Mesendoderm (in vitro differentiated cells): ENCODE measurements at regions not wholly inside any gene's neighbourhood (a gene's known extent, or its start where the extent isn't known, plus 50 kb on each side); places are given as distances from the start of the nearest gene placed in this dataset.

ENCODE experiments used
- DNase-seq: peaks from one replicate; pipeline ENCODE4 v3.0.0; 2013
- H2AK5ac ChIP-seq: 2 replicates; pipeline ENCODE4 v1.6.1; 2013; ENCODE audit warnings: low read length, inconsistent platforms
- H2BK120ac ChIP-seq: 2 replicates; pipeline ENCODE4 v1.6.1; 2013; ENCODE audit warnings: low read depth, mild to moderate bottlenecking, low read length, moderate library complexity, mixed read lengths
- H2BK15ac ChIP-seq: replicated peaks from 2 replicates; pipeline ENCODE4 v1.6.1; 2013; ENCODE audit warnings: low read depth, mild to moderate bottlenecking, moderate library complexity
- H2BK5ac ChIP-seq: 2 replicates; pipeline ENCODE4 v1.6.1; 2013; ENCODE audit warnings: low read length, inconsistent platforms
- H3K18ac ChIP-seq: 2 replicates; pipeline ENCODE4 v1.6.1; 2013; ENCODE audit warnings: mild to moderate bottlenecking, low read length, mixed read lengths
- H3K23ac ChIP-seq: one replicate; pipeline ENCODE4 v1.6.1; 2013; ENCODE audit warnings: low read length
- H3K27ac ChIP-seq: 2 replicates; pipeline ENCODE4 v1.5.1; 2013; ENCODE audit warnings: low read depth, mild to moderate bottlenecking, inconsistent platforms, low read length, moderate library complexity
- H3K27me3 ChIP-seq: 2 replicates; pipeline ENCODE4 v1.6.1; 2013; ENCODE audit warnings: low read length, control low read depth, mild to moderate bottlenecking, inconsistent platforms; ENCODE audit not compliant: insufficient read depth, poor library complexity
- H3K36me3 ChIP-seq: 2 replicates; pipeline ENCODE4 v1.6.1; 2013; ENCODE audit warnings: low read length, inconsistent platforms; ENCODE audit not compliant: control insufficient read depth, insufficient read depth
- H3K4ac ChIP-seq: one replicate; pipeline ENCODE4 v1.6.1; 2013; ENCODE audit warnings: low read depth, mild to moderate bottlenecking, low read length, moderate library complexity
- H3K4me1 ChIP-seq: 2 replicates; pipeline ENCODE4 v1.6.1; 2013; ENCODE audit warnings: low read depth, low read length, inconsistent platforms; ENCODE audit not compliant: control insufficient read depth
- H3K4me2 ChIP-seq: 2 replicates; pipeline ENCODE4 v1.6.1; 2013; ENCODE audit warnings: low read length
- H3K4me3 ChIP-seq: 2 replicates; pipeline ENCODE4 v1.5.1; 2013; ENCODE audit warnings: mild to moderate bottlenecking, low read length
- H3K56ac ChIP-seq: one replicate; pipeline ENCODE4 v1.6.1; 2013; ENCODE audit warnings: low read length
- H3K79me1 ChIP-seq: 2 replicates; pipeline ENCODE4 v1.6.1; 2013; ENCODE audit warnings: low read length, inconsistent platforms
- H3K79me2 ChIP-seq: 2 replicates; pipeline ENCODE4 v1.6.1; 2013; ENCODE audit warnings: mild to moderate bottlenecking, low read length; ENCODE audit not compliant: control insufficient read depth, insufficient read depth
- H3K9ac ChIP-seq: 2 replicates; pipeline ENCODE4 v1.6.1; 2013; ENCODE audit warnings: low read length, inconsistent platforms
- H4K5ac ChIP-seq: one replicate; pipeline ENCODE4 v1.6.1; 2013; ENCODE audit warnings: low read length
- H4K8ac ChIP-seq: one replicate; pipeline ENCODE4 v1.6.1; 2013; ENCODE audit warnings: low read depth, mild to moderate bottlenecking, control low read depth, low read length, moderate library complexity
- WGBS: extraction: QIAGEN DNeasy Blood & Tissue Kit; methylation state at CpG from one replicate; pipeline ENCODE4 v1.1.7; 2013; ENCODE audit warnings: low lambda C conversion rate, missing lambda C conversion rate; ENCODE audit not compliant: insufficient coverage; ENCODE audit errors: extremely low coverage; 5-methylcytosine and 5-hydroxymethylcytosine counted together

GRCh38 chr1:193372553-193372952, 186.1 kb upstream of the B3GALT2 start:
- Histone ChIP-seq H3K56ac (no peak overlapping the region), H3K4ac (no peak overlapping the region), H3K79me1 (no peaks in the 10 kb centered on the region), H3K4me2 (no peak overlapping the region), H2BK120ac (no peak overlapping the region), H3K4me1 (no peaks in the 10 kb centered on the region), H4K8ac (no peak overlapping the region), H3K27ac (no peak overlapping the region), H3K36me3 (no peaks in the 10 kb centered on the region), H3K18ac (no peak overlapping the region), H3K27me3 (no peaks in the 10 kb centered on the region), H3K4me3 (no peak overlapping the region), H3K9ac (no peak overlapping the region), H2AK5ac (no peak overlapping the region), H2BK15ac (no peak overlapping the region), H3K79me2 (no peaks in the 10 kb centered on the region), H4K5ac (no peak overlapping the region), H3K23ac (no peak overlapping the region), H2BK5ac (no peak overlapping the region)
- DNase-seq = no peak
- no CpG with 5 or more reads among the region's 2 CpGs for WGBS

- H4K8ac ChIP-seq = no peak overlapping the region
- H3K4me2 ChIP-seq = no peak overlapping the region
- H3K79me2 ChIP-seq = no peaks in the 10 kb centered on the region
- no peak overlapping the region for H4K5ac ChIP-seq
- no peak overlapping the region for H3K9ac ChIP-seq
- no peak overlapping the region for H3K4me3 ChIP-seq
- no peak overlapping the region for H2BK5ac ChIP-seq
- H3K79me1 ChIP-seq = no peaks in the 10 kb centered on the region
- H2AK5ac ChIP-seq = no peak overlapping the region
- no peak overlapping the region for H2BK15ac ChIP-seq
- WGBS = no CpG with 5 or more reads among the region's 5 CpGs
- H3K27ac ChIP-seq = no peak overlapping the region
- H3K4ac ChIP-seq = no peak overlapping the region
- H3K23ac ChIP-seq = no peak overlapping the region
- H2BK120ac ChIP-seq = no peak overlapping the region
- no peaks in the 10 kb centered on the region for H3K36me3 ChIP-seq
- no peak overlapping the region for H3K18ac ChIP-seq
- H3K27me3 ChIP-seq = no peaks in the 10 kb centered on the region
- no peak overlapping the region for H3K56ac ChIP-seq
- no peak for DNase-seq
- H3K4me1 ChIP-seq = no peaks in the 10 kb centered on the region
These were observed 181.9 kb upstream of the B3GALT2 start for GRCh38 chr1:193368302-193368701.

DNA sequence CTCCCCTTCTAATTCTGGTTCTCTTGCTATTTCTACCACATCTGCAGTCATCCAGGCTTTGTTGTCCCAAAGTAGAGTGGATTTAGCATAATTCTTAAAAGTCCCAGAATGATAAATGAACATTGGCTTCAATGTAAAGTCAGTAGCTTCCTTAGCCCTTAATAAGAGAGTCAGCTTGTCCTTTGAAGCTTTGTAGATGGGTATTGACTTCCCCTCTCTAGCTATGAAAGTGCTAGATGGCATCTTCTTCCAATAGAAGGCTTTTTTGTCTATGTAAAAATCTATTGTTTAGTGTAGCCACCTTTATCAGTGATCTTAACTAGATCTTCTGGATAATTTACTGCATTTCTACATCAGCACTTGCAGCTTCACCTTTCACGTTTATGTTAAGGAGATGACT, 181.4 kb upstream of the B3GALT2 start:
- no peak overlapping the region for H3K18ac ChIP-seq
- no peak for DNase-seq
- no peak overlapping the region for H3K4ac ChIP-seq
- H3K79me1 ChIP-seq = no peaks in the 10 kb centered on the region
- no peak overlapping the region for H4K8ac ChIP-seq
- H3K79me2 ChIP-seq = no peaks in the 10 kb centered on the region
- no peak overlapping the region for H3K4me2 ChIP-seq
- no peak overlapping the region for H2BK5ac ChIP-seq
- no peaks in the 10 kb centered on the region for H3K27me3 ChIP-seq
- H3K4me1 ChIP-seq = no peaks in the 10 kb centered on the region
- H2AK5ac ChIP-seq = no peak overlapping the region
- H3K23ac ChIP-seq = no peak overlapping the region
- no peak overlapping the region for H3K4me3 ChIP-seq
- no peak overlapping the region for H3K56ac ChIP-seq
- no peak overlapping the region for H2BK120ac ChIP-seq
- no peak overlapping the region for H2BK15ac ChIP-seq
- no peak overlapping the region for H4K5ac ChIP-seq
- no peak overlapping the region for H3K27ac ChIP-seq
- H3K9ac ChIP-seq = no peak overlapping the region
- WGBS = no CpG with 5 or more reads among the region's 1 CpG
- no peaks in the 10 kb centered on the region for H3K36me3 ChIP-seq

DNA sequence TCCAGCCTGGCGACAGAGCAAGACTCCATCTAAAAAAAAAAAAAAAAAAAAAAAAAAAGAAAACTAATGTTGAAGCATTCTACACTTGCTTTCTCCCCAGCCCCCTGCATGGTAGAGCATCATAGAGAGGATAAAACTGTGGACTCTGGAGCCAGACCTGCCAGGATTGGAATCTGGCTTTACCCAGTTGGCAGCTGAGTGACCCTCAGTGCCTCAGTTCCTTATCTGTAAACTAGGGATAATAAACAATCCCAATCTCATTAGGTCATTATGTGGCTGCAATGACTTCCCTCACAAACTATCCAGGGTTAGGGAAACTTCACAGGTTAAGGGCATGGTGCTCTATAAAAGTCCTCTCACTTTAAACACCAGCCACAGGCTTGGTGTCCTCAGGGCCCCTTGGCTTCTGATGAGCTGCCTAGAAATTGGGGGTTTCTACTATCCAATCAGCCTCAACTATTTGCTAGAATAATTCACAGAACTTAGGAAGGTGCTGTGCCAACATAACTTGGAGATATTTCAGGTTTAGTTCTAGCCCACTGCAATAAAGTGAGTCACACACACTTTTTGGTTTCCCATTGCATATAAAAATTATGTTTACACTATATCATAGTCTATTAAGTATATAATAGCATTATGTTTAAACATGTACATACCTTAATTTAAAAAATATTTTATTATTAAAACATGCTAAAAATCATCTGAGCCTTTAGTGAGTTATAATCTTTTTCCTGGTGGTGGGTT, 180.5 kb upstream of the B3GALT2 start:
- Histone ChIP-seq H3K4me1 (no peaks in the 10 kb centered on the region), H3K4me2 (no peak overlapping the region), H3K56ac (no peak overlapping the region), H2BK5ac (no peak overlapping the region), H3K79me2 (no peaks in the 10 kb centered on the region), H3K36me3 (no peaks in the 10 kb centered on the region), H3K27me3 (no peaks in the 10 kb centered on the region), H3K4ac (no peak overlapping the region), H2BK120ac (no peak overlapping the region), H4K5ac (no peak overlapping the region), H4K8ac (no peak overlapping the region), H3K27ac (no peak overlapping the region), H3K18ac (no peak overlapping the region), H2BK15ac (no peak overlapping the region), H3K23ac (no peak overlapping the region), H3K79me1 (no peaks in the 10 kb centered on the region), H3K9ac (no peak overlapping the region), H2AK5ac (no peak overlapping the region), H3K4me3 (no peak overlapping the region)
- WGBS = no CpG with 5 or more reads among the region's 1 CpG
- peak; percentile 11 for DNase-seq

- Histone ChIP-seq H3K23ac (no peak overlapping the region), H3K9ac (no peak overlapping the region), H3K36me3 (no peaks in the 10 kb centered on the region), H3K18ac (no peak overlapping the region), H3K27ac (no peak overlapping the region), H3K4ac (no peak overlapping the region), H3K56ac (no peak overlapping the region), H2BK120ac (no peak overlapping the region), H4K8ac (no peak overlapping the region), H3K79me2 (no peaks in the 10 kb centered on the region), H2BK15ac (no peak overlapping the region), H3K4me1 (no peaks in the 10 kb centered on the region), H3K4me3 (no peak overlapping the region), H2AK5ac (no peak overlapping the region), H3K27me3 (no peaks in the 10 kb centered on the region), H2BK5ac (no peak overlapping the region), H3K4me2 (no peak overlapping the region), H4K5ac (no peak overlapping the region), H3K79me1 (no peaks in the 10 kb centered on the region)
- WGBS = no CpG with 5 or more reads among the region's 2 CpGs
- no peak for DNase-seq
These were observed 179.6 kb upstream of the B3GALT2 start for GRCh38 chr1:193365966-193366365.

GRCh38 chr1:193359631-193360030, 173.2 kb upstream of the B3GALT2 start:
- H4K5ac ChIP-seq = no peak overlapping the region
- H3K4me3 ChIP-seq = no peak overlapping the region
- H2BK120ac ChIP-seq = no peak overlapping the region
- no peak overlapping the region for H3K27ac ChIP-seq
- no peaks in the 10 kb centered on the region for H3K79me1 ChIP-seq
- no peak overlapping the region for H4K8ac ChIP-seq
- no peaks in the 10 kb centered on the region for H3K4me1 ChIP-seq
- no peak overlapping the region for H2BK5ac ChIP-seq
- no peak overlapping the region for H2BK15ac ChIP-seq
- H3K36me3 ChIP-seq = no peaks in the 10 kb centered on the region
- H3K9ac ChIP-seq = no peak overlapping the region
- DNase-seq = no peak
- H3K27me3 ChIP-seq = no peaks in the 10 kb centered on the region
- no peak overlapping the region for H3K4me2 ChIP-seq
- no peaks in the 10 kb centered on the region for H3K79me2 ChIP-seq
- H3K56ac ChIP-seq = no peak overlapping the region
- WGBS = no CpG with 5 or more reads among the region's 5 CpGs
- H3K18ac ChIP-seq = no peak overlapping the region
- H3K4ac ChIP-seq = no peak overlapping the region
- no peak overlapping the region for H3K23ac ChIP-seq
- H2AK5ac ChIP-seq = no peak overlapping the region
